SK-N-SH (cell line): ENCODE measurements at regions not wholly inside any gene's neighbourhood (a gene's known extent, or its start where the extent isn't known, plus 50 kb on each side); places are given as distances from the start of the nearest gene placed in this dataset.

Source experiments
- CTCF ChIA-PET: fragments of 300-600, 350-600 bp; formaldehyde crosslinking; extraction: SDS; loops from one replicate; lab custom pipeline; 2021; lab: Yijun Ruan, JAX
- POLR2A ChIA-PET: fragments of 350-600 bp; sonication (Branson Sonifier 250); formaldehyde crosslinking; extraction: SDS; loops from one replicate; lab custom pipeline; 2020; ENCODE audit warnings: antibody characterized with exemption, inconsistent platforms; lab: Yijun Ruan, JAX
- DNase-seq: peaks from one replicate; pipeline ENCODE4 v3.0.0; 2012
- H2AFZ ChIP-seq: fragments of 200-600 bp; sonication (generic); 2 replicates; pipeline ENCODE4 v1.8.1; 2016; ENCODE audit warnings: antibody characterized with exemption, mild to moderate bottlenecking, low read depth
- H3F3A ChIP-seq: fragments of 200-600 bp; sonication (generic); replicated peaks from 2 replicates; pipeline ENCODE3; 2016; ENCODE audit warnings: antibody characterized with exemption, mild to moderate bottlenecking; ENCODE audit not compliant: insufficient read depth
- H3K27ac ChIP-seq, 2 experiments: fragments of 200-500 bp in 1 of 2; fragments of 200-600 bp in 1 of 2; sonication (Bioruptor generic) in 1 of 2; sonication (generic), shearing (Covaris generic) in 1 of 2; 2 replicates each; pipeline versions ENCODE4 v1.5.1 to v1.6.1; 2014 to 2016; ENCODE audit warnings: low read depth in 2 of 2, inconsistent platforms in 1 of 2, low read length in 1 of 2, mild to moderate bottlenecking in 1 of 2, mixed read lengths in 1 of 2
- H3K27me3 ChIP-seq: fragments of 200-600 bp; sonication (generic), shearing (Covaris generic); 2 replicates; pipeline ENCODE4 v1.6.1; 2016; ENCODE audit warnings: mixed run types; ENCODE audit not compliant: insufficient read depth
- H3K36me3 ChIP-seq, 2 experiments: fragments of 200-500 bp in 1 of 2; fragments of 200-600 bp in 1 of 2; sonication (Bioruptor generic) in 1 of 2; sonication (generic) in 1 of 2; replicated peaks in 1 of 2; 2 replicates each; pipeline versions ENCODE3 to v1.5.1; 2014 to 2016; ENCODE audit warnings: low read length in 1 of 2, mild to moderate bottlenecking in 1 of 2; ENCODE audit not compliant: insufficient read depth in 2 of 2, control insufficient read depth in 1 of 2
- H3K4me1 ChIP-seq, 2 experiments: fragments of 200-500 bp in 1 of 2; fragments of 200-600 bp in 1 of 2; sonication (Bioruptor generic) in 1 of 2; sonication (generic), shearing (Covaris generic) in 1 of 2; 2 replicates each; pipeline versions ENCODE4 v1.5.1 to v1.6.1; 2014 to 2016; ENCODE audit warnings: low read depth in 1 of 2, low read length in 1 of 2, mixed run types in 1 of 2; ENCODE audit not compliant: insufficient read depth in 2 of 2, control insufficient read depth in 1 of 2
- H3K4me2 ChIP-seq: fragments of 200-600 bp; sonication (generic), shearing (Covaris generic); 2 replicates; pipeline ENCODE4 v1.6.1; 2017; ENCODE audit warnings: mixed run types
- H3K4me3 ChIP-seq, 2 experiments: fragments of 200-500 bp in 1 of 2; fragments of 200-600 bp in 1 of 2; sonication (Bioruptor generic) in 1 of 2; sonication (generic), shearing (Covaris generic) in 1 of 2; 2 replicates each; pipeline versions ENCODE4 v1.5.1 to v1.8.1; 2014 to 2016; ENCODE audit warnings: low read depth in 2 of 2, inconsistent platforms in 1 of 2, low read length in 1 of 2, mild to moderate bottlenecking in 1 of 2, mixed read lengths in 1 of 2, moderate library complexity in 1 of 2
- H3K79me2 ChIP-seq: fragments of 200-600 bp; sonication (generic); 2 replicates; pipeline ENCODE4 v1.8.1; 2017; ENCODE audit warnings: mild to moderate bottlenecking; ENCODE audit not compliant: insufficient read depth
- H3K9ac ChIP-seq: fragments of 200-600 bp; sonication (generic); 2 replicates; pipeline ENCODE4 v1.6.1; 2017; ENCODE audit warnings: mixed run types
- H3K9me2 ChIP-seq: fragments of 200-600 bp; sonication (generic); 2 replicates; pipeline ENCODE4 v1.6.1; 2017; ENCODE audit warnings: mixed run types
- H3K9me3 ChIP-seq: fragments of 200-600 bp; sonication (generic); 2 replicates; pipeline ENCODE4 v1.6.1; 2017; ENCODE audit warnings: mixed run types, mild to moderate bottlenecking, moderate library complexity
- H4K20me1 ChIP-seq: fragments of 200-600 bp; sonication (generic); 2 replicates; pipeline ENCODE4 v1.6.1; 2017; ENCODE audit warnings: mild to moderate bottlenecking, mixed run types; ENCODE audit not compliant: insufficient read depth
- CTCF ChIP-seq: fragments of 200-600 bp; sonication (generic); IDR thresholded peaks from 2 replicates; pipeline ENCODE4 v1.6.1; 2017; ENCODE audit warnings: antibody characterized with exemption, mild to moderate bottlenecking, moderate library complexity
- ELF1 ChIP-seq: IDR thresholded peaks from 2 replicates; pipeline ENCODE4 v1.4.0; 2012
- EP300 ChIP-seq, 2 experiments: IDR thresholded peaks; 2 replicates each; pipeline versions ENCODE4 v1.4.0 to v1.6.1; 2012; ENCODE audit warnings: borderline replicate concordance in 1 of 2, low read depth in 1 of 2, low read length in 1 of 2
- EZH2phosphoT487 ChIP-seq: fragments of 200-600 bp; sonication (generic); IDR thresholded peaks from 2 replicates; pipeline ENCODE4 v1.6.1; 2017; ENCODE audit warnings: low read depth, mixed run types, mild to moderate bottlenecking, antibody characterized with exemption, moderate library complexity, borderline replicate concordance
- FOSL2 ChIP-seq: IDR thresholded peaks from 2 replicates; pipeline ENCODE4 v1.4.0; 2012; ENCODE audit warnings: low read depth, mild to moderate bottlenecking, moderate library complexity, borderline replicate concordance
- FOXM1 ChIP-seq: IDR thresholded peaks from 2 replicates; pipeline ENCODE4 v1.4.0; 2012; ENCODE audit warnings: low read depth, mild to moderate bottlenecking
- IRF3 ChIP-seq: fragments of 150-350 bp; IDR thresholded peaks from 2 replicates; pipeline ENCODE4 v1.6.1; 2016; ENCODE audit warnings: mild to moderate bottlenecking, low read depth, low read length
- MAX ChIP-seq: IDR thresholded peaks from 2 replicates; pipeline ENCODE4 v1.4.0; 2012; ENCODE audit warnings: low read depth
- MEF2A ChIP-seq: IDR thresholded peaks from 2 replicates; pipeline ENCODE4 v1.4.0; 2012; ENCODE audit warnings: low read depth, borderline replicate concordance
- NRF1 ChIP-seq: IDR thresholded peaks from 2 replicates; pipeline ENCODE4 v1.6.1; 2012; ENCODE audit warnings: low read depth, mild to moderate bottlenecking, low read length
- PBX3 ChIP-seq: IDR thresholded peaks from 2 replicates; pipeline ENCODE4; 2012
- POLR2AphosphoS5 ChIP-seq: IDR thresholded peaks from 2 replicates; pipeline ENCODE4 v1.6.1; 2012; ENCODE audit warnings: low read depth, low read length
- RXRA ChIP-seq: IDR thresholded peaks from 2 replicates; pipeline ENCODE4 v1.4.0; 2012; ENCODE audit warnings: low read depth, mild to moderate bottlenecking, borderline replicate concordance
- SMC3 ChIP-seq: IDR thresholded peaks from 2 replicates; pipeline ENCODE4 v1.6.1; 2012; ENCODE audit warnings: low read depth, low read length, improper control_type of control experiment
- TCF12 ChIP-seq: IDR thresholded peaks from 2 replicates; pipeline ENCODE4 v1.4.0; 2012
- TEAD4 ChIP-seq: IDR thresholded peaks from 2 replicates; pipeline ENCODE4 v1.4.0; 2012; ENCODE audit warnings: mild to moderate bottlenecking, borderline replicate concordance; ENCODE audit not compliant: insufficient read depth
- USF1 ChIP-seq: IDR thresholded peaks from 2 replicates; pipeline ENCODE4 v1.4.0; 2012; ENCODE audit warnings: low read depth, borderline replicate concordance
- WGBS: methylation state at CpG from one replicate; pipeline ENCODE4 v1.1.6; 2017; ENCODE audit warnings: low lambda C conversion rate; 5-methylcytosine and 5-hydroxymethylcytosine counted together

GRCh38 chr3:154568064-154568463 lies 138.1 kb upstream of the GPR149 start:
- H3K4me2 ChIP-seq, result no peak overlapping the region
- TF ChIP-seq CTCF (no peak), EP300 (IDR thresholded peaks at IDR 0.05; ENCODE audit: borderline replicate concordance in 1 of 2, low read depth in 1 of 2, low read length in 1 of 2) (no peak), TCF12 (no peak), ELF1 (no peak), TEAD4 (no peak), PBX3 (no peak), POLR2AphosphoS5 (no peak), MEF2A (no peak), SMC3 (no peak), MAX (no peak), FOSL2 (no peak), RXRA (no peak), NRF1 (no peak), FOXM1 (no peak), USF1 (no peak), EZH2phosphoT487 (no peak), IRF3 (no peak)
- TF ChIP-seq, all 33 proteins: peak for 0
- no peaks in the 10 kb centered on the region for H3K27me3 ChIP-seq
- H3K79me2 ChIP-seq, result no peaks in the 10 kb centered on the region
- H2AFZ ChIP-seq, result no peak overlapping the region
- no peaks in the 10 kb centered on the region for H3F3A ChIP-seq
- DNase-seq, result no peak
- H3K36me3 ChIP-seq, result no peaks in the 10 kb centered on the region
- WGBS, result 5% methylated on average over 3 of the region's 3 CpGs
- no peak overlapping the region for H3K9ac ChIP-seq
- H3K4me3 ChIP-seq, result no peak overlapping the region
- no peaks in the 10 kb centered on the region for H4K20me1 ChIP-seq
- H3K4me1 ChIP-seq, result no peaks in the 10 kb centered on the region
- POLR2A ChIA-PET, result no interaction called here
- no peaks in the 10 kb centered on the region for H3K9me3 ChIP-seq
- H3K9me2 ChIP-seq, result no peaks in the 10 kb centered on the region
- H3K27ac ChIP-seq, result no peak overlapping the region
- CTCF ChIA-PET, result no interaction called here
